ENCODE measurements at regions not wholly inside any gene's neighbourhood (a gene's known extent, or its start where the extent isn't known, plus 50 kb on each side); places are given as distances from the start of the nearest gene placed in this dataset.

- TF ChIP-seq POLR2AphosphoS5 (IDR thresholded peaks at IDR 0.05; ENCODE audit: low read depth) (no peak), CTCF (IDR thresholded peaks at IDR 0.05; ENCODE audit: insufficient read depth, low read length) (no peak), REST (IDR thresholded peaks at IDR 0.05; ENCODE audit: insufficient replicate concordance, low read depth) (no peak)
Measured at GRCh38 chr3:168168743-168169142, 73.0 kb upstream of the GOLIM4 start.

Data from HL-60 (cell line).